Ovary (tissue), 7 donors: ENCODE measurements at regions not wholly inside any gene's neighbourhood (a gene's known extent, or its start where the extent isn't known, plus 50 kb on each side); places are given as distances from the start of the nearest gene placed in this dataset.

Experiments
- DNase-seq, 5 donors: peaks; one replicate each; pipeline ENCODE4 v3.0.0-alpha.2; 2019 to 2020
- H3K27ac ChIP-seq, 2 donors: fragments of 200-600 bp; one replicate each; pipeline versions ENCODE4 v1.5.1 to v1.8.0; 2019 to 2022
- H3K27me3 ChIP-seq: fragments of 200-600 bp; one replicate; pipeline ENCODE4 v1.8.0; 2022
- H3K36me3 ChIP-seq: fragments of 200-600 bp; sonication (generic); one replicate; pipeline ENCODE4 v1.5.1; 2019
- H3K4me1 ChIP-seq: one replicate; pipeline ENCODE4 v1.8.1; 2013; ENCODE audit warnings: mild to moderate bottlenecking, moderate library complexity; ENCODE audit not compliant: insufficient read depth
- H3K4me3 ChIP-seq: fragments of 200-600 bp; sonication (generic); one replicate; pipeline ENCODE4 v1.5.1; 2017
- H3K9me3 ChIP-seq, 2 donors: fragments of 200-600 bp in 1 of 2; sonication (generic) in 1 of 2; one replicate each; pipeline versions ENCODE4 v1.5.1 to v1.8.1; 2013 to 2019; ENCODE audit warnings: mild to moderate bottlenecking in 1 of 2, moderate library complexity in 1 of 2
- EP300 ChIP-seq: sonication (generic); formaldehyde crosslinking; IDR thresholded peaks from one replicate; pipeline ENCODE4 v1.6.1; 2017; ENCODE audit warnings: antibody characterized with exemption
- POLR2A ChIP-seq: fragments of 450-650 bp; IDR thresholded peaks from one replicate; pipeline ENCODE4 v1.6.1; 2017; ENCODE audit warnings: antibody characterized with exemption, mild to moderate bottlenecking, moderate library complexity
- WGBS, 3 donors: extraction: QIAGEN DNeasy Blood & Tissue Kit in 1 of 3; methylation state at CpG; one replicate each; pipeline versions ENCODE4 v1.1.5 to v1.1.7; 2013 to 2017; 5-methylcytosine and 5-hydroxymethylcytosine counted together
- intact Hi-C, 4 donors: fragments of 100-400 bp; cut with DNase I; formaldehyde crosslinking; loops; one replicate each; pipeline versions ENCODE4 v1.11.0 to v1.15.1; 2022 to 2023
- TF ChIP-seq, protein P1 (sequence below), 3 donors: fragments of 450-650 bp in 2 of 3; fragments of 200-600 bp in 1 of 3; IDR thresholded peaks; one replicate each; pipeline versions ENCODE4 v1.5.1 to v1.8.0; 2016 to 2022; ENCODE audit warnings: antibody characterized with exemption in 3 of 3, mild to moderate bottlenecking in 1 of 3
- donor health status: DM: no; HTN: no; CAD: no; lungs with moderate emphysema.
- donor health status: DM: no; HTN: no; CAD: no.
- donor health status: Bipolar disorder and iron deficiency.
- donor health status: DM: no; HTN: no; CAD: no.
- donor health status: DM: yes; HTN: yes; CAD: no.

DNA sequence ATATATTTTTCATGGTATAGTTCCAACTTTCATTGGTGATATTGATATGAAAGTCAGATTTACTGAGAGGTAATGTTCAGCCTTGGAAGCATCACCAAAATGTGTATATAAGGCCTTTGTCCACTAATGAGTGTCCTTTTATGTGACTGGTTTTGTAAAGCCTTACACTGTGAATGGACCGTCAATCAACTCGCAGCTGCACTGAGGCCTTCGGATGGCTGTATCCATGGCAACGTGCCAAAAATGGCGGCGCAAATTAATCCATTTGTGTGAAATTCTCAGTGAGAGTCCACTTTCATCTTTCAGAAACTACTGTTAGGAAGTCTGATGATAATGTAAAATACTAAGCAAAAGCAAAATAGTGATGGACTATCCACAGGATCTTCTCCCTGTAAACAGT, 131.7 kb downstream of the SPCS3 start:
- H3K27ac ChIP-seq = no peak overlapping the region
- 79 to 89% (median 81%) methylated on average over 6 of the region's 6 CpGs for WGBS, 3 donors
- TF ChIP-seq, protein P1, sequence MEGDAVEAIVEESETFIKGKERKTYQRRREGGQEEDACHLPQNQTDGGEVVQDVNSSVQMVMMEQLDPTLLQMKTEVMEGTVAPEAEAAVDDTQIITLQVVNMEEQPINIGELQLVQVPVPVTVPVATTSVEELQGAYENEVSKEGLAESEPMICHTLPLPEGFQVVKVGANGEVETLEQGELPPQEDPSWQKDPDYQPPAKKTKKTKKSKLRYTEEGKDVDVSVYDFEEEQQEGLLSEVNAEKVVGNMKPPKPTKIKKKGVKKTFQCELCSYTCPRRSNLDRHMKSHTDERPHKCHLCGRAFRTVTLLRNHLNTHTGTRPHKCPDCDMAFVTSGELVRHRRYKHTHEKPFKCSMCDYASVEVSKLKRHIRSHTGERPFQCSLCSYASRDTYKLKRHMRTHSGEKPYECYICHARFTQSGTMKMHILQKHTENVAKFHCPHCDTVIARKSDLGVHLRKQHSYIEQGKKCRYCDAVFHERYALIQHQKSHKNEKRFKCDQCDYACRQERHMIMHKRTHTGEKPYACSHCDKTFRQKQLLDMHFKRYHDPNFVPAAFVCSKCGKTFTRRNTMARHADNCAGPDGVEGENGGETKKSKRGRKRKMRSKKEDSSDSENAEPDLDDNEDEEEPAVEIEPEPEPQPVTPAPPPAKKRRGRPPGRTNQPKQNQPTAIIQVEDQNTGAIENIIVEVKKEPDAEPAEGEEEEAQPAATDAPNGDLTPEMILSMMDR (IDR thresholded peaks at IDR 0.05) = no peak
- intact Hi-C loops = no loop called here
- no peaks in the 10 kb centered on the region for H3K36me3 ChIP-seq
- no peaks in the 10 kb centered on the region for H3K27me3 ChIP-seq
- no peaks in the 10 kb centered on the region for H3K4me1 ChIP-seq
- H3K4me3 ChIP-seq = no peak overlapping the region
- DNase-seq = no peak
- no peaks in the 10 kb centered on the region for H3K9me3 ChIP-seq

DNA sequence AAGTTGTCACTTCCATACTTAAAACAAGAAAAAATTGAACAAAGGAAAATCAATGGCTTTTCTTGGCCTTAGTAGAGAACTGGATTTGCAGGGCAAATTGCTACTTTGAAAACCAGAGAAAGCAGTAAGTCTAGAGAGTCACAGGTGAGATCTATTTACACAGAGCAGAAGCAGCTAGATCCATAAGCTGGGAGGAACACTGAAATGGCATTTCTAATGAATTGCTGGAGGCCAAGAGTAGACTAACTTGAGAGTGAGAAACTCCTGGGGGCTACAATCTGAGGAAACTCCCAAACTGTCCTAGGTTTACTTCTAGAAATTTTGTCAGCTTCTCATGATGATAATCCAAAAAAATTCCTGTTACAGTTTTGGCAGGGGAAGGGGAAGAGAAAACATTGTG, 133.3 kb downstream of the SPCS3 start:
- DNase-seq = no peak
- no peaks in the 10 kb centered on the region for H3K4me1 ChIP-seq
- H3K36me3 ChIP-seq = no peaks in the 10 kb centered on the region
- H3K4me3 ChIP-seq = no peak overlapping the region
- no peaks in the 10 kb centered on the region for H3K27me3 ChIP-seq
- intact Hi-C loops = no loop called here
- no peak overlapping the region for H3K27ac ChIP-seq
- H3K9me3 ChIP-seq = no peaks in the 10 kb centered on the region
- no peak for TF ChIP-seq EP300
- TF ChIP-seq POLR2A = no peak
- TF ChIP-seq, protein P1 (IDR thresholded peaks at IDR 0.05) = no peak

DNA sequence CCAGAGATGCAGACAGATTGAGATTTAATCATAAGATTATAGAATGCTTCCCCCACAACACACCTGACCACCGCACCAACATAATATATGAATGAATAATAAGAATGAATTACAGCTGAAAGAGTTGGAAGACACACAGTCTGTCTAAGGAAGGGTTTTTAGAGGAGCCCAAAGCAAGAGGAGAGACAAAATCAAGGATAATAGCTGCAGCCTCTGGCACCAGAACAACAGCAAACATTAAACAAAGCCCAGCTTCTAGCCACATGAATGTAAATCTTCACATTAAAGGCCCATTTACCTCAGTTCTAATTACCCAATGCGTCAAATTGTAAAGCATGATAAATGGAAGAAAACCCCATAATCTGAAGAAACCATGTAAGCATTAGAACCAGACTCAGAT, 133.9 kb downstream of the SPCS3 start:
- intact Hi-C loops = no loop called here
- Histone ChIP-seq H3K27ac (no peak overlapping the region), H3K36me3 (no peaks in the 10 kb centered on the region), H3K27me3 (no peaks in the 10 kb centered on the region), H3K4me1 (no peaks in the 10 kb centered on the region), H3K9me3 (no peaks in the 10 kb centered on the region), H3K4me3 (no peak overlapping the region)
- DNase-seq = no peak
- TF ChIP-seq, protein P1 (IDR thresholded peaks at IDR 0.05) = no peak
- no peak for TF ChIP-seq POLR2A
- TF ChIP-seq EP300 = no peak
- WGBS, 3 donors = 51 to 60% (median 55%) methylated on average over 2 of the region's 2 CpGs

DNA sequence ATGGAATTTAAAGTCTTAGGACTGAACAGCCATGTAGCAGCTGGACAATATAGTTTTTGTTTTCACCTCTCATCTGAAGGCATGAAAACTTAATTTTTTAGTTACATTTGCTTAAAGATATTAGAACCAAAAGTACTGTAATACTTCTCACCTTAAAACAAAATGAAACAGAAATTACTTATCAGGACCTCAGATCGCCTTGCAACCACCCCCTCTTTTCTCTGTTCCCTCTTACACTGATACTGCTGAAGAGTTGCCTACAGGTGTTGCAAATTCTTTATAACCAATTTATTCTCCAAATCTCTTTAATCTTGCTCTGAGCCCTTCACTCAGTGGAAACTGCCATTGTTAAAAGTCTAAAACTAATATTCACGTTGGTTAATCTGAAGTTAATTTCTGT, 145.0 kb downstream of the SPCS3 start:
- 73 to 81% (median 77%) methylated on average over 2 of the region's 2 CpGs for WGBS, 3 donors
- Histone ChIP-seq H3K36me3 (no peaks in the 10 kb centered on the region), H3K27me3 (no peaks in the 10 kb centered on the region), H3K4me1 (no peaks in the 10 kb centered on the region), H3K4me3 (no peak overlapping the region), H3K27ac (no peak overlapping the region), H3K9me3 (no peaks in the 10 kb centered on the region)
- intact Hi-C loops = no loop called here
- DNase-seq = no peak
- TF ChIP-seq POLR2A (no peak), EP300 (no peak)
- TF ChIP-seq, protein P1 (IDR thresholded peaks at IDR 0.05) = no peak

DNA sequence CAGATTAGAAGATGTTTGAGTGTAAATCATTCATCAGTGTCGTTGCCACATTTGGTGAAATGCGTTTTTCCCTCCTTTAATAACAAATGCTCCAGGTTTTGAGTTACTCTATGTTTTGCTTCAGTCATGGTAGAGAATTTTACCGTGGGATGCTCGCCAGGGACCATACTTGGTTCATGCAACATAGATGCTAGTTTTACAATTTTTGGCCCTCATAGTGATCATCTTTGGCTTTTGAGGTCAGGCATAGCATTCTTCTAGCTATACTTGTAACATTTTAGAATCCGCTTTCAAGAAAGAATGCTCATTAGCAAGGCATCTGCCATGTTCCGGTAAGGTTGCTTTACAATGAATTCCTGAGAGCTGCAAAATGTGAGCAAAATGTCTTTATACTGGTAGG, 147.2 kb downstream of the SPCS3 start:
- no peaks in the 10 kb centered on the region for H3K9me3 ChIP-seq
- TF ChIP-seq EP300 = no peak
- TF ChIP-seq POLR2A = no peak
- TF ChIP-seq, protein P1 (IDR thresholded peaks at IDR 0.05) = no peak
- no peak for DNase-seq
- H3K4me3 ChIP-seq = no peak overlapping the region
- H3K27me3 ChIP-seq = no peaks in the 10 kb centered on the region
- no peak overlapping the region for H3K27ac ChIP-seq
- H3K36me3 ChIP-seq = no peaks in the 10 kb centered on the region
- no peaks in the 10 kb centered on the region for H3K4me1 ChIP-seq
- 69 to 83% (median 74%) methylated on average over 6 of the region's 6 CpGs for WGBS, 3 donors
- intact Hi-C loops = no loop called here
